KMS-11 (cell line): ENCODE measurements at regions not wholly inside any gene's neighbourhood (a gene's known extent, or its start where the extent isn't known, plus 50 kb on each side); places are given as distances from the start of the nearest gene placed in this dataset.

ENCODE experiments used
- H2AFZ ChIP-seq: fragments of 200-600 bp; sonication (generic); 2 replicates; pipeline ENCODE4 v1.6.1; 2016; ENCODE audit warnings: antibody characterized with exemption, mixed run types, low read depth
- H3K27ac ChIP-seq: fragments of 200-600 bp; sonication (generic); 2 replicates; pipeline ENCODE4 v1.6.1; 2016; ENCODE audit warnings: mild to moderate bottlenecking, mixed run types
- H3K27me3 ChIP-seq: fragments of 200-600 bp; sonication (generic); 2 replicates; pipeline ENCODE4 v1.6.1; 2017; ENCODE audit warnings: mild to moderate bottlenecking, low read depth, mixed run types, moderate library complexity; ENCODE audit not compliant: insufficient read depth
- H3K36me3 ChIP-seq: fragments of 200-600 bp; sonication (generic); 2 replicates; pipeline ENCODE4 v1.6.1; 2017; ENCODE audit warnings: mild to moderate bottlenecking, mixed run types; ENCODE audit not compliant: insufficient read depth
- H3K4me1 ChIP-seq: fragments of 200-600 bp; sonication (generic); 2 replicates; pipeline ENCODE4 v1.6.1; 2016; ENCODE audit warnings: mild to moderate bottlenecking, low read depth, mixed run types; ENCODE audit not compliant: poor library complexity, severe bottlenecking
- H3K4me2 ChIP-seq: fragments of 200-600 bp; sonication (generic); 2 replicates; pipeline ENCODE4 v1.7.0; 2016; ENCODE audit warnings: mild to moderate bottlenecking, mixed run types
- H3K4me3 ChIP-seq: fragments of 200-600 bp; sonication (generic); IDR thresholded peaks from 2 replicates; pipeline ENCODE4 v1.6.1; 2017; ENCODE audit warnings: low read depth, low read length, mixed read lengths; ENCODE audit not compliant: insufficient read depth
- H3K79me2 ChIP-seq: fragments of 200-600 bp; sonication (generic); 2 replicates; pipeline ENCODE4 v1.6.1; 2016; ENCODE audit warnings: low read depth, mixed run types; ENCODE audit not compliant: insufficient read depth
- H3K9ac ChIP-seq: fragments of 200-600 bp; sonication (generic); 2 replicates; pipeline ENCODE4 v1.6.1; 2016; ENCODE audit warnings: mild to moderate bottlenecking, mixed run types
- H4K20me1 ChIP-seq: fragments of 200-600 bp; sonication (generic); 2 replicates; pipeline ENCODE4 v1.6.1; 2016; ENCODE audit warnings: mild to moderate bottlenecking, mixed run types; ENCODE audit not compliant: insufficient read depth
- CTCF ChIP-seq: fragments of 200-600 bp; sonication (generic); conservative IDR thresholded peaks from 2 replicates; pipeline ENCODE4 v1.6.1; 2017; ENCODE audit warnings: low read depth, mild to moderate bottlenecking, antibody characterized with exemption, low read length, moderate library complexity, mixed read lengths

GRCh38 chr6:9361749-9362148, 926.4 kb upstream of the SLC35B3 start:
- no peak for TF ChIP-seq CTCF
- Histone ChIP-seq H4K20me1 (no peaks in the 10 kb centered on the region), H3K27ac (no peak overlapping the region), H3K79me2 (no peaks in the 10 kb centered on the region), H2AFZ (no peak overlapping the region), H3K4me3 (no peak overlapping the region), H3K27me3 (no peaks in the 10 kb centered on the region), H3K9ac (no peak overlapping the region), H3K4me2 (no peak overlapping the region), H3K4me1 (no peaks in the 10 kb centered on the region), H3K36me3 (no peaks in the 10 kb centered on the region)

- no peaks in the 10 kb centered on the region for H3K27me3 ChIP-seq
- no peaks in the 10 kb centered on the region for H3K4me1 ChIP-seq
- no peak overlapping the region for H3K4me3 ChIP-seq
- TF ChIP-seq CTCF: no peak
- no peaks in the 10 kb centered on the region for H3K79me2 ChIP-seq
- H3K4me2 ChIP-seq: no peak overlapping the region
- no peak overlapping the region for H3K9ac ChIP-seq
- no peaks in the 10 kb centered on the region for H4K20me1 ChIP-seq
- no peaks in the 10 kb centered on the region for H3K36me3 ChIP-seq
- H2AFZ ChIP-seq: no peak overlapping the region
- H3K27ac ChIP-seq: no peak overlapping the region
These were observed 925.5 kb upstream of the SLC35B3 start for GRCh38 chr6:9360881-9361280.

GRCh38 chr6:9347608-9348007, 912.3 kb upstream of the SLC35B3 start:
- Histone ChIP-seq H3K36me3 (no peaks in the 10 kb centered on the region), H4K20me1 (no peaks in the 10 kb centered on the region), H3K27ac (no peak overlapping the region), H2AFZ (no peak overlapping the region), H3K27me3 (no peaks in the 10 kb centered on the region), H3K4me2 (no peak overlapping the region), H3K79me2 (no peaks in the 10 kb centered on the region), H3K4me1 (no peaks in the 10 kb centered on the region), H3K9ac (no peak overlapping the region), H3K4me3 (no peak overlapping the region)
- TF ChIP-seq CTCF: no peak

GRCh38 chr6:9346923-9347322, 911.6 kb upstream of the SLC35B3 start:
- no peaks in the 10 kb centered on the region for H3K27me3 ChIP-seq
- no peaks in the 10 kb centered on the region for H3K79me2 ChIP-seq
- no peak overlapping the region for H3K9ac ChIP-seq
- TF ChIP-seq CTCF: no peak
- no peaks in the 10 kb centered on the region for H3K36me3 ChIP-seq
- H3K4me1 ChIP-seq: no peaks in the 10 kb centered on the region
- no peak overlapping the region for H3K4me3 ChIP-seq
- H3K4me2 ChIP-seq: no peak overlapping the region
- no peaks in the 10 kb centered on the region for H4K20me1 ChIP-seq
- no peak overlapping the region for H3K27ac ChIP-seq
- H2AFZ ChIP-seq: no peak overlapping the region

GRCh38 chr6:9335431-9335830, 900.1 kb upstream of the SLC35B3 start:
- TF ChIP-seq CTCF: no peak
- Histone ChIP-seq H2AFZ (no peak overlapping the region), H3K36me3 (no peaks in the 10 kb centered on the region), H3K27ac (no peak overlapping the region), H4K20me1 (no peaks in the 10 kb centered on the region), H3K4me2 (no peak overlapping the region), H3K79me2 (no peaks in the 10 kb centered on the region), H3K4me3 (no peak overlapping the region), H3K4me1 (no peaks in the 10 kb centered on the region), H3K27me3 (no peaks in the 10 kb centered on the region), H3K9ac (no peak overlapping the region)
